ENCODE measurements at regions not wholly inside any gene's neighbourhood (a gene's known extent, or its start where the extent isn't known, plus 50 kb on each side); places are given as distances from the start of the nearest gene placed in this dataset.

GRCh38 chr9:26458054-26458453 lies 434.5 kb downstream of the CAAP1 start:
- intact Hi-C loops (cut with micrococcal nuclease): no loop called here
- no peak for ATAC-seq

GRCh38 chr9:26457151-26457550 lies 435.5 kb downstream of the CAAP1 start:
- ATAC-seq (no peak), DNase-seq (no peak)
- intact Hi-C loops (cut with micrococcal nuclease): no loop called here

More at GRCh38 chr9:26458054-26458453, 434.5 kb downstream of the CAAP1 start:
- DNase-seq: no peak

- intact Hi-C loops (cut with micrococcal nuclease): no loop called here
- no peak for ATAC-seq
- no peak for DNase-seq
Observed at GRCh38 chr9:26439061-26439624, 453.5 kb downstream of the CAAP1 start.

GRCh38 chr9:26437056-26437711 lies 455.4 kb downstream of the CAAP1 start:
- DNase-seq (no peak), ATAC-seq (no peak)
- intact Hi-C loops (cut with micrococcal nuclease): no loop called here

GRCh38 chr9:26426551-26427131 lies 466.0 kb downstream of the CAAP1 start:
- DNase-seq (no peak), ATAC-seq (no peak)
- intact Hi-C loops (cut with micrococcal nuclease): no loop called here

GRCh38 chr9:26418480-26418879 lies 474.1 kb downstream of the CAAP1 start:
- ATAC-seq: no peak
- intact Hi-C loops (cut with micrococcal nuclease): loop anchor here (10.0 kb wide), 1 partner anchor 644 kb away; no protein-coding TSS in a partner anchor
- DNase-seq: no peak

GRCh38 chr9:26415528-26415927 lies 477.1 kb downstream of the CAAP1 start:
- DNase-seq (no peak), ATAC-seq (no peak)
- intact Hi-C loops (cut with micrococcal nuclease): loop anchor here (10.0 kb wide), 1 partner anchor 641 kb away; no protein-coding TSS in a partner anchor

- intact Hi-C loops (cut with micrococcal nuclease): loop anchor here (10.0 kb wide), 1 partner anchor 639 kb away; no protein-coding TSS in a partner anchor
- DNase-seq (no peak), ATAC-seq (no peak)
Observed at GRCh38 chr9:26413611-26414010, 479.0 kb downstream of the CAAP1 start.

- no peak for DNase-seq
- intact Hi-C loops (cut with micrococcal nuclease): loop anchor here (10.0 kb wide), 1 partner anchor 638 kb away; no protein-coding TSS in a partner anchor
- ATAC-seq: no peak
Observed at GRCh38 chr9:26412446-26412845, 480.2 kb downstream of the CAAP1 start.

GRCh38 chr9:26406676-26407075 lies 485.9 kb downstream of the CAAP1 start:
- intact Hi-C loops (cut with micrococcal nuclease): no loop called here
- DNase-seq: no peak

GRCh38 chr9:26399556-26399955 lies 493.0 kb downstream of the CAAP1 start:
- no peak for ATAC-seq
- no peak for DNase-seq
- intact Hi-C loops (cut with micrococcal nuclease): no loop called here

More at GRCh38 chr9:26406676-26407075, 485.9 kb downstream of the CAAP1 start:
- ATAC-seq: no peak

GRCh38 chr9:26394025-26394424 lies 498.6 kb downstream of the CAAP1 start:
- intact Hi-C loops (cut with micrococcal nuclease): no loop called here
- DNase-seq (no peak), ATAC-seq (no peak)

GRCh38 chr9:26392639-26393038 lies 500.0 kb downstream of the CAAP1 start:
- DNase-seq (no peak), ATAC-seq (no peak)
- intact Hi-C loops (cut with micrococcal nuclease): no loop called here

- no peak for DNase-seq
- intact Hi-C loops (cut with micrococcal nuclease): no loop called here
- no peak for ATAC-seq
Observed at GRCh38 chr9:26391036-26391435, 501.6 kb downstream of the CAAP1 start.

GRCh38 chr9:26375448-26375847 lies 517.2 kb downstream of the CAAP1 start:
- intact Hi-C loops (cut with micrococcal nuclease): no loop called here
- DNase-seq: no peak
- no peak for ATAC-seq

- DNase-seq (no peak), ATAC-seq (no peak)
- intact Hi-C loops (cut with micrococcal nuclease): no loop called here
Observed at GRCh38 chr9:26373616-26374015, 519.0 kb downstream of the CAAP1 start.

GRCh38 chr9:26371236-26371635 lies 521.4 kb downstream of the CAAP1 start:
- ATAC-seq (no peak), DNase-seq (no peak)
- intact Hi-C loops (cut with micrococcal nuclease): no loop called here

- no peak for ATAC-seq
- intact Hi-C loops (cut with micrococcal nuclease): no loop called here
- no peak for DNase-seq
Observed at GRCh38 chr9:26369093-26369492, 523.5 kb downstream of the CAAP1 start.

- DNase-seq: no peak
- ATAC-seq: no peak
- intact Hi-C loops (cut with micrococcal nuclease): no loop called here
Observed at GRCh38 chr9:26368241-26368640, 524.4 kb downstream of the CAAP1 start.

GRCh38 chr9:26361010-26361409 lies 531.6 kb downstream of the CAAP1 start:
- ATAC-seq: no peak
- no peak for DNase-seq
- intact Hi-C loops (cut with micrococcal nuclease): no loop called here

- DNase-seq: no peak
- no peak for ATAC-seq
- intact Hi-C loops (cut with micrococcal nuclease): no loop called here
Observed at GRCh38 chr9:26358836-26359235, 533.8 kb downstream of the CAAP1 start.
